GM10266 (cell line): ENCODE measurements at regions not wholly inside any gene's neighbourhood (a gene's known extent, or its start where the extent isn't known, plus 50 kb on each side); places are given as distances from the start of the nearest gene placed in this dataset.
"Not testable (repeated sequence)": the region's sequence is repeated elsewhere in the genome, so short reads cannot be mapped to it uniquely, and the experiment has no call there.

Experiments
- DNase-seq: peaks from one replicate; pipeline ENCODE4 v3.0.0; 2012; ENCODE audit errors: extremely low spot score
- TF ChIP-seq, protein P1 (sequence below): IDR thresholded peaks from 2 replicates; pipeline ENCODE4 v1.5.1; 2012; ENCODE audit warnings: mild to moderate bottlenecking, low read depth; ENCODE audit not compliant: control insufficient read depth, insufficient read depth; ENCODE audit errors: missing control alignments

- TF ChIP-seq, protein P1, sequence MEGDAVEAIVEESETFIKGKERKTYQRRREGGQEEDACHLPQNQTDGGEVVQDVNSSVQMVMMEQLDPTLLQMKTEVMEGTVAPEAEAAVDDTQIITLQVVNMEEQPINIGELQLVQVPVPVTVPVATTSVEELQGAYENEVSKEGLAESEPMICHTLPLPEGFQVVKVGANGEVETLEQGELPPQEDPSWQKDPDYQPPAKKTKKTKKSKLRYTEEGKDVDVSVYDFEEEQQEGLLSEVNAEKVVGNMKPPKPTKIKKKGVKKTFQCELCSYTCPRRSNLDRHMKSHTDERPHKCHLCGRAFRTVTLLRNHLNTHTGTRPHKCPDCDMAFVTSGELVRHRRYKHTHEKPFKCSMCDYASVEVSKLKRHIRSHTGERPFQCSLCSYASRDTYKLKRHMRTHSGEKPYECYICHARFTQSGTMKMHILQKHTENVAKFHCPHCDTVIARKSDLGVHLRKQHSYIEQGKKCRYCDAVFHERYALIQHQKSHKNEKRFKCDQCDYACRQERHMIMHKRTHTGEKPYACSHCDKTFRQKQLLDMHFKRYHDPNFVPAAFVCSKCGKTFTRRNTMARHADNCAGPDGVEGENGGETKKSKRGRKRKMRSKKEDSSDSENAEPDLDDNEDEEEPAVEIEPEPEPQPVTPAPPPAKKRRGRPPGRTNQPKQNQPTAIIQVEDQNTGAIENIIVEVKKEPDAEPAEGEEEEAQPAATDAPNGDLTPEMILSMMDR: peak; percentile 99
Observed at GRCh38 chr14:106417224-106418049, 891.1 kb downstream of the TMEM121 start.

GRCh38 chr14:106419376-106419965 lies 893.1 kb downstream of the TMEM121 start:
- TF ChIP-seq, protein P1: no peak
- DNase-seq: no peak

More at GRCh38 chr14:106417224-106418049, 891.1 kb downstream of the TMEM121 start:
- peak; percentile 83 for DNase-seq

DNA sequence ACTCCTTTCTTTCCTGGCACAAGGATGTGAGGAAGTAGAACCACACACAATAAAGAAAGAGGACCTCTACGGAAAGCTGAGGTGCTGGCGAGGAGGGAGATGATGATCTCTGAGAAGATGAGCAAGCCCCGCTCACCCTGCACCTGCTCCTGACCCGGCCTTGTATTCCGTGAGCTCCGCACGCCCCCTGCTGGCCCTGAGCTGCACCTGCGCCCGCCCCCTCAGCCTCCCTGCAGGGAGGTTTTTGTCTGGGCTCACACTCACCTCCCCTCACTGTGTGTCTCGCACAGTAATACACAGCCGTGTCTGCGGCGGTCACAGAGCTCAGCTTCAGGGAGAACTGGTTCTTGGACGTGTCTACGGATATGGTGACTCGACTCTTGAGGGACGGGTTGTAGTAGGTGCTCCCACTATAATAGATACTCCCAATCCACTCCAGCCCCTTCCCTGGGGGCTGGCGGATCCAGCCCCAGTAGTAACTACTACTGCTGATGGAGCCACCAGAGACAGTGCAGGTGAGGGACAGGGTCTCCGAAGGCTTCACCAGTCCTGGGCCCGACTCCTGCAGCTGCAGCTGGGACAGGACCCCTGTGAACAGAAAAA lies 895.1 kb downstream of the TMEM121 start:
- peak; percentile 10 for DNase-seq
- TF ChIP-seq, protein P1: peak; percentile 69

DNA sequence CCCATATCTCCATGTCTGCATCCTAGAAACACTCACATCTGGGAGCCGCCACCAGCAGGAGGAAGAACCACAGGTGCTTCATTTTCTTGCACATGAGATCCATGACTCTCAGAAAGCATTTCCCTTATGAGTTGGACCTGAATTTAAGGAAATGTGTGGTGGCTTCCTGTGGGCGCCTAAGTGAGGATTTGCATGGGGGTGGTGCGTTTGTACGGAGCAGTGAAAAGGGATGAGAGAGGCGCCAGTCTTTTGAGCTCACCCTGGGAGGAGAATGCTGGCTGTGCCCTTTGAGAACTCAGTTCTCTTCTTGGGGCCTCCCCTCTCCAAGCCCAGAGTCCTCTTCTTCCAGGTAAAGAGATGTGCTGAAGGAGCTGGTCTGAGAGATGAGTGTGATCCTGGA lies 895.7 kb downstream of the TMEM121 start:
- DNase-seq: no peak

DNA sequence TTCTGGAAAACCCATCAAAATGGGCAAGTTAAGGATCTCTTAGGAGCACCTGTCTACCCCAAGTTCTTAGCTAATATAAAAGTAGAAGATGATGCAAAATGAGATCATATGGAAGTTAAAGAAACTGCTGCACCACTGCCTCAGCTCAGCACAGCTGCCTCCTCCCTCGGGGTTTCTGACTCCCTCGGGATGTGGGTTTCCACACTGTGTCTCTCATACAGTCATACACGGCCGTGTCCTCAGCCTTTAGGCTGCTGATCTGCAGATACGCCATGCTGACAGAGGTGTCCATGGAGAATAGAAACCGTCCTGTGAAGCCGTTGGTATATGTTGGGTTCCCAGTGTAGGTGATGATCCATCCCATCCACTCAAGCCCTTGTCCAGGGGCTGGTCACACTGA lies 898.8 kb downstream of the TMEM121 start:
- DNase-seq: not testable (repeated sequence)

More for the DNA sequence above, 895.7 kb downstream of the TMEM121 start:
- TF ChIP-seq, protein P1: no peak

GRCh38 chr14:106436310-106436905 lies 910.0 kb downstream of the TMEM121 start:
- TF ChIP-seq, protein P1: peak; percentile 56
- DNase-seq: no peak

- DNase-seq: peak; percentile 12
- TF ChIP-seq, protein P1: peak; percentile 26
Observed at GRCh38 chr14:106442857-106443256, 916.5 kb downstream of the TMEM121 start.
